ENCODE measurements at regions not wholly inside any gene's neighbourhood (a gene's known extent, or its start where the extent isn't known, plus 50 kb on each side); places are given as distances from the start of the nearest gene placed in this dataset.

GRCh38 chr15:38046257-38047051 lies 112.0 kb downstream of the TMCO5A start:
- no peak for ATAC-seq (ENCODE audit: low read depth)

More at GRCh38 chr15:38046257-38047051, 112.0 kb downstream of the TMCO5A start:
- Histone ChIP-seq H3K36me3 (replicated peaks in 1 of 2; ENCODE audit: control extremely low read depth in 1 of 2, control insufficient read depth in 1 of 2, extremely low read depth in 1 of 2, insufficient read depth in 2 of 2, low read length in 1 of 2) (no peaks in the 10 kb centered on the region), H3K4me2 (replicated peaks; ENCODE audit: low read depth, low read length, poor library complexity, severe bottlenecking) (no peak overlapping the region), H3K9me3 (ENCODE audit: control extremely low read depth in 1 of 3, control insufficient read depth in 2 of 3, insufficient read depth in 1 of 3, low read length in 2 of 3) (no peaks in the 10 kb centered on the region), H3K4me3 (ENCODE audit: control extremely low read depth in 1 of 5, extremely low read depth in 1 of 5, insufficient read depth in 1 of 5, low read depth in 2 of 5, low read length in 4 of 5) (no peak overlapping the region), H3K79me2 (ENCODE audit: control insufficient read depth, insufficient read depth, low read length) (no peaks in the 10 kb centered on the region), H3K27me3 (replicated peaks in 1 of 4; ENCODE audit: control extremely low read depth in 1 of 4, control insufficient read depth in 3 of 4, insufficient read depth in 4 of 4, low read length in 3 of 4) (no peaks in the 10 kb centered on the region), H4K20me1 (ENCODE audit: control insufficient read depth, insufficient read depth, low read length, poor library complexity, severe bottlenecking) (no peaks in the 10 kb centered on the region), H3K4me1 (ENCODE audit: control insufficient read depth in 2 of 2, insufficient read depth in 2 of 2, low read length in 2 of 2) (no peaks in the 10 kb centered on the region), H3K27ac (ENCODE audit: low read length in 2 of 2) (no peak overlapping the region), H3K9ac (ENCODE audit: low read length) (no peak overlapping the region), H2AFZ (ENCODE audit: insufficient read depth, low read depth, low read length, poor library complexity, severe bottlenecking) (no peak overlapping the region)
- H3K27me3 Mint-ChIP-seq: peaks cover 3% of the 10 kb centered on the region
- H3K4me3 Mint-ChIP-seq: no peak overlapping the region
- intact Hi-C loops (cut with micrococcal nuclease): no loop called here
- no peaks in the 10 kb centered on the region for H3K9me3 Mint-ChIP-seq (ENCODE audit: insufficient read depth)
- TF ChIP-seq EZH2 (IDR thresholded peaks at IDR 0.05; ENCODE audit: borderline replicate concordance, insufficient read depth, low read depth, low read length, poor library complexity, severe bottlenecking) (no peak), CTCF (IDR thresholded peaks at IDR 0.05) (no peak)
- no CpG with 5 or more reads among the region's 4 CpGs for WGBS (ENCODE audit: insufficient coverage)
- ChIA-PET CTCF (interaction anchor here (0.9 kb wide), 1 partner anchor 11 kb away, joined by 3 read pairs; no protein-coding TSS in a partner anchor), POLR2A (no interaction called here)
- no peak overlapping the region for H3K27ac Mint-ChIP-seq
- no peak for DNase-seq
- no peaks in the 10 kb centered on the region for H3K4me1 Mint-ChIP-seq
